ENCODE measurements at regions not wholly inside any gene's neighbourhood (a gene's known extent, or its start where the extent isn't known, plus 50 kb on each side); places are given as distances from the start of the nearest gene placed in this dataset.

DNA sequence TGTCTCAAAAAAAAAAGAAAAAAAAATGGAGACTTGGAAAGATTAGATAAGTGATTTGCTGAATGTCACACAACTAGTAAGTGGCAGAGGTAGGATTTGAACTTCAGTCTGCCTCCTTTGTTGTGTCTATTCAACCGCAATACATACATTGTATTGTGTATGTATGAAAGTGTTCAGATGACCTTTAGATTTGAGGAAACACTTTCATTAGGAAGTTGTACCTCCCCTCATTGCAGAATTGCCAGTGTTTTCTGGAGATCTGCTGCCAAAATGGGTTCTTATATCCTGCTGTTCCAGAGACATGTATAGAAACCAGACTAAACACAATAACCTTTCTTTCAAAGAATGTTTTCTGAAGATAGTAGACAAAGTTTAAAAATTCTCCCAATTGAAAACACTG, 247.4 kb upstream of the TBL1XR1 start:
- no peaks in the 10 kb centered on the region for H3K9me3 ChIP-seq (ENCODE audit: insufficient read depth in 2 of 2, low read depth in 1 of 2, low read length in 1 of 2)
- ChIA-PET CTCF (ENCODE audit: partially characterized antibody) (interaction anchor here (1.5 kb wide), 1 partner anchor 56 kb away, joined by 3 read pairs; no protein-coding TSS in a partner anchor), POLR2A (ENCODE audit: partially characterized antibody) (no interaction called here)
- H3K23me2 ChIP-seq (ENCODE audit: low read depth, low read length), result no peaks in the 10 kb centered on the region
- H3K27ac ChIP-seq (ENCODE audit: low read depth, low read length), result no peak overlapping the region
- no peaks in the 10 kb centered on the region for H3K27me3 ChIP-seq (replicated peaks in 1 of 4; ENCODE audit: control insufficient read depth in 3 of 4, extremely low read depth in 1 of 4, insufficient read depth in 3 of 4, low read length in 3 of 4)
- no peaks in the 10 kb centered on the region for H3K79me1 ChIP-seq (ENCODE audit: low read depth, low read length)
- no peak overlapping the region for H2BK15ac ChIP-seq (ENCODE audit: low read length)
- H3K79me2 ChIP-seq (ENCODE audit: control insufficient read depth in 1 of 2, insufficient read depth in 2 of 2, low read length in 2 of 2), result no peaks in the 10 kb centered on the region
- H3K4me2 ChIP-seq (ENCODE audit: insufficient read depth in 1 of 2, low read depth in 2 of 2, low read length in 2 of 2), result no peak overlapping the region
- H3K9ac ChIP-seq (replicated peaks in 1 of 4; ENCODE audit: extremely low read depth in 1 of 4, low read depth in 3 of 4, low read length in 3 of 4), result no peak overlapping the region
- H2BK12ac ChIP-seq (ENCODE audit: low read depth, low read length), result no peak overlapping the region
- H3K56ac ChIP-seq (replicated peaks; ENCODE audit: insufficient read length, low read depth, low read length), result no peak overlapping the region
- H2BK5ac ChIP-seq (ENCODE audit: low read depth, low read length), result no peak overlapping the region
- H3K4me3 ChIP-seq (ENCODE audit: extremely low read depth in 1 of 4, insufficient read depth in 2 of 4, low read depth in 3 of 4, low read length in 4 of 4), result no peak overlapping the region
- no peak overlapping the region for H2AFZ ChIP-seq (ENCODE audit: low read length)
- H3K14ac ChIP-seq (ENCODE audit: insufficient read length), result no peak overlapping the region
- FAIRE-seq, result no peak
- no peak for DNase-seq (ENCODE audit: low read depth in 1 of 2, low spot score in 2 of 2)
- no peak overlapping the region for H4K8ac ChIP-seq (ENCODE audit: extremely low read depth, insufficient read depth, low read length)
- no peak overlapping the region for H3K23ac ChIP-seq (ENCODE audit: insufficient read length)
- no peak overlapping the region for H3K4ac ChIP-seq (replicated peaks; ENCODE audit: insufficient read length, low read depth, low read length)
- H2AK5ac ChIP-seq (ENCODE audit: low read depth, low read length), result no peak overlapping the region
- no peaks in the 10 kb centered on the region for H4K20me1 ChIP-seq (replicated peaks in 1 of 2; ENCODE audit: control insufficient read depth in 1 of 2, insufficient read depth in 2 of 2, low read length in 2 of 2)
- H3K36me3 ChIP-seq (ENCODE audit: control insufficient read depth in 2 of 4, insufficient read depth in 4 of 4, low read length in 3 of 4), result no peaks in the 10 kb centered on the region
- no peak overlapping the region for H4K5ac ChIP-seq (ENCODE audit: insufficient read length, low read depth, low read length)
- H3K4me1 ChIP-seq (replicated peaks in 1 of 4; ENCODE audit: control insufficient read depth in 3 of 4, insufficient read depth in 4 of 4, low read length in 3 of 4), result no peaks in the 10 kb centered on the region
- H3K18ac ChIP-seq (ENCODE audit: extremely low read depth, low read length), result no peak overlapping the region
- no peak overlapping the region for H2BK20ac ChIP-seq (ENCODE audit: low read length)
- H4K91ac ChIP-seq (replicated peaks; ENCODE audit: insufficient read length, low read length), result no peak overlapping the region
- 96% methylated on average over 1 of the region's 1 CpG; no CpG with 5 or more reads in 1 of the 2 experiments for WGBS, 2 experiments (ENCODE audit: extremely low coverage in 1 of 2, insufficient coverage in 1 of 2, insufficient read length in 1 of 2, insufficient replicate concordance in 2 of 2, low coverage in 1 of 2, low lambda C conversion rate in 2 of 2, missing lambda C conversion rate in 1 of 2)
- H2BK120ac ChIP-seq (replicated peaks; ENCODE audit: low read depth, low read length), result no peak overlapping the region
- TF ChIP-seq SP1 (IDR thresholded peaks at IDR 0.05; ENCODE audit: low read depth, low read length), result no peak
- TF ChIP-seq, protein P1, sequence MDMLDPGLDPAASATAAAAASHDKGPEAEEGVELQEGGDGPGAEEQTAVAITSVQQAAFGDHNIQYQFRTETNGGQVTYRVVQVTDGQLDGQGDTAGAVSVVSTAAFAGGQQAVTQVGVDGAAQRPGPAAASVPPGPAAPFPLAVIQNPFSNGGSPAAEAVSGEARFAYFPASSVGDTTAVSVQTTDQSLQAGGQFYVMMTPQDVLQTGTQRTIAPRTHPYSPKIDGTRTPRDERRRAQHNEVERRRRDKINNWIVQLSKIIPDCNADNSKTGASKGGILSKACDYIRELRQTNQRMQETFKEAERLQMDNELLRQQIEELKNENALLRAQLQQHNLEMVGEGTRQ (IDR thresholded peaks at IDR 0.05; ENCODE audit: low read length), result no peak
- TF ChIP-seq CBX5 (IDR thresholded peaks at IDR 0.05; ENCODE audit: low read depth, low read length), result no peak
- TF ChIP-seq TCF12 (IDR thresholded peaks at IDR 0.05; ENCODE audit: low read depth, low read length), result no peak
- TF ChIP-seq RAD21 (IDR thresholded peaks at IDR 0.05 in 1 of 2, conservative IDR thresholded peaks at IDR 0.05 in 1 of 2; ENCODE audit: low read depth in 2 of 2, low read length in 2 of 2), result no peak
- no peak for TF ChIP-seq MAFK (IDR thresholded peaks at IDR 0.05; ENCODE audit: low read depth, low read length)
- TF ChIP-seq, protein P2, sequence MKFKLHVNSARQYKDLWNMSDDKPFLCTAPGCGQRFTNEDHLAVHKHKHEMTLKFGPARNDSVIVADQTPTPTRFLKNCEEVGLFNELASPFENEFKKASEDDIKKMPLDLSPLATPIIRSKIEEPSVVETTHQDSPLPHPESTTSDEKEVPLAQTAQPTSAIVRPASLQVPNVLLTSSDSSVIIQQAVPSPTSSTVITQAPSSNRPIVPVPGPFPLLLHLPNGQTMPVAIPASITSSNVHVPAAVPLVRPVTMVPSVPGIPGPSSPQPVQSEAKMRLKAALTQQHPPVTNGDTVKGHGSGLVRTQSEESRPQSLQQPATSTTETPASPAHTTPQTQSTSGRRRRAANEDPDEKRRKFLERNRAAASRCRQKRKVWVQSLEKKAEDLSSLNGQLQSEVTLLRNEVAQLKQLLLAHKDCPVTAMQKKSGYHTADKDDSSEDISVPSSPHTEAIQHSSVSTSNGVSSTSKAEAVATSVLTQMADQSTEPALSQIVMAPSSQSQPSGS (IDR thresholded peaks at IDR 0.05; ENCODE audit: low read length), result no peak
- no peak for TF ChIP-seq CTBP2 (IDR thresholded peaks at IDR 0.05; ENCODE audit: borderline replicate concordance, insufficient read depth, insufficient read length, low read length)
- no peak for TF ChIP-seq HDAC6 (IDR thresholded peaks at IDR 0.05; ENCODE audit: low read depth, low read length)
- no peak for TF ChIP-seq CREB1 (IDR thresholded peaks at IDR 0.05)
- TF ChIP-seq NRF1 (IDR thresholded peaks at IDR 0.05; ENCODE audit: low read depth, low read length), result no peak
- TF ChIP-seq SAP30 (IDR thresholded peaks at IDR 0.05; ENCODE audit: insufficient read depth, insufficient replicate concordance, low read length), result no peak
